ENCODE measurements at regions not wholly inside any gene's neighbourhood (a gene's known extent, or its start where the extent isn't known, plus 50 kb on each side); places are given as distances from the start of the nearest gene placed in this dataset.

DNA sequence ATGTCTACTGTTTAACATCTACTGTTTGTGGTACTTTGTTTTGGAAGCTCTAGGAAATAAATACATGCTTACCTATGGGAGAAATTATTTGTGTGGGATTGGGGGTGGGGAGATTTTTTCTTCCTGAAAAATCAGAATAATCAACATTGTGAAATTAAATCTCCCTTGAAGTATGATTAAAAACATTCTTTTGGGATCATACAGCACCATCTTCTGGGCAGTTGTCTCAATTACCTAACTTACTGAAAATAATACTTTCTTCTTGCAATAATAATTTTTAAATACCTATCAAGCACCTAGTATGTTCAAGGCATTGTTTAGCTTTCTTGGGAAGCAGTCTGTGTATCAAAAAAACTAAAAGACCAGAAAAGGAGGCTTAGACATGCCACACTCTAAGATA is 576.5 kb upstream of the ARGLU1 start:
- no peak for DNase-seq

DNA sequence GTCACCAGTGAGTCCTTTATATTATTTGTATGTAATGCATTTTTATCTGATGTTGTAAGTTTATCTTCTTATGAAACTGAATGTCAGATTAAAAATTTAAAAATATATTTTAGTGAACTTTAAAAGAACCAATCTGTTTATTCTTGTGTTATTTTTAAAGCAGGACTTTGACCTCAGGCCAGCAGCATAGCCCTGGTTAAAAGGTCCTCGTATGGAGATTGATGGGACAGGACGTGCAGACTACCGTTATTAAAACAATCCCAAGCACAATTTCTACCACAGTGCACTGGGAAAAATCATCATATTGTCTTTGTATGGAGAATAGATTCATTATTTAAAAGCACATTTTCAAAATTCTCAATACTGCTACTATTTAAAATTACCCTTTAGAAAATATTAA is 573.8 kb upstream of the ARGLU1 start:
- no peak for DNase-seq

DNA sequence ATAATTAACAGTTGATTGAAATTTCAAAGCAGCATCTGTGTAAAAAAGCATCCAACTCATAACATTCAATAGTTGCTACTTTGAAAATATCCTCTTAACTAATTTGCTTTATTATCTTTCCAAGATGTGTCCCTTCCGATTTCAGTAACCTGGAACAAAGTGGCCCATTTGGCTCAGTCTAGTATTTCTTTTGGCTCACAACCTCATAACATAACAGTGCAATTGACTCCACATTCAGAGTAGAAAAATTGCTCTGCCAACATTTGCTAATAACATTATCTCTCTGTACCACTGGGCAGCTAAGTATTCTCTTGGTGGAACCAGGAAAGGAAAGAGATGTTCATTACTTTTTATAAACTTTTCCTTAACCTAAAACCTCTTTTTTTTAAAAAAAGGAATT is 571.1 kb upstream of the ARGLU1 start:
- no peak for DNase-seq

DNA sequence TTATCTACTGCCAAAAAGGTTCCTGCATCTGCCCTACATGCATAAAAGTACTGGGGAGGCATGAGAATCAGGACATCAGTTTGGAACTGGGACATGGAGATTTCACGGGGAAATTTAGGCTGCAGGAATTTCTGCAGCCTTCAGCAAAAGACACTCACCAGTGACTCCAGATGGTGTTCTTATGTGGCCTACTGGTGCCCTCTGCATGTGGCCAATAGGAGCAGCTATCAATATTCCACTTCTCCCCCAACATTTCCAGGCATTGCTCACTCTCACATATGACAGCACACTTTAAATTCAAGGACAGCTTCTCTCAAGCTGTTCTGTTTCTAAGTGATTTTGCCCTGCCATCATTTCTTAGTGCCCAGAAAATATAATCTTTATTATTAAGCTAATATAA is 570.5 kb upstream of the ARGLU1 start:
- DNase-seq, result no peak

DNA sequence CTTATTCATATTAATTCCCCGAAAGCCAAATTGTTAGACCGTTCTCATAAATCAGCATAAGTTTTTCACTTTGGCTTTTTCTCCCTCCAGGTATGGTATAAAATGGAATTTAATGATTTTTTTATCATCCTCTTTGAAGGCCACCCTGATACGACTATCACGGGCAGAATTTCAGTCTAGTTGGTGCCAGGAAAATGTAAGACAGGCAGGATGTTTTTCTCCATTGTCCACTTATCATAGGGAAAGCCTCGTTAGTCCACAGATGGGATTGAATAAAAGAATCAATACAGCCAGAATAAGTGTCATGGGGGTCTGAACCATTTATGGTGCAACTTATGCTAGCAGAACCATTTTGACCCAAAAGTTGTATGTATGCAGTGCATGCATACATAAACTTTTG is 566.0 kb upstream of the ARGLU1 start:
- DNase-seq, result no peak

DNA sequence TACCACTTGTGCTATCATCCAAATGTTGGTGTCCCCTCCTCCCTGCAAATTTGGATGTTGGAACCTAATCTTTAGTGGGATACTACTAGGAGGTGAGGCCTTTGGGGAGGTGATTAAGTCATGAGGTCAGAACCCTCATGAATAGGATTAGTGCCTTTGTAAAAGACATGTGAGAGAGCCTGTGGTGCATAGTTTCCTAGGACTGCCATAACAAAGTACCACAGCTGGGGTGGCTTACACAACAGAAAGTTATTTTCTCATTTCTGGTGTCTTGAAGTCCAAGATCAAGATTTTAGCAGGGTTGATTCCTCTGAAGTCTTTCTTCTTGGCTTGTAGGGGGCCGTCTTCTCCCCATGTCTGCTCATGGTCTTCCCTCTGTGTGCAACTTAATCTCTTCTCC is 562.6 kb upstream of the ARGLU1 start:
- no peak for DNase-seq

DNA sequence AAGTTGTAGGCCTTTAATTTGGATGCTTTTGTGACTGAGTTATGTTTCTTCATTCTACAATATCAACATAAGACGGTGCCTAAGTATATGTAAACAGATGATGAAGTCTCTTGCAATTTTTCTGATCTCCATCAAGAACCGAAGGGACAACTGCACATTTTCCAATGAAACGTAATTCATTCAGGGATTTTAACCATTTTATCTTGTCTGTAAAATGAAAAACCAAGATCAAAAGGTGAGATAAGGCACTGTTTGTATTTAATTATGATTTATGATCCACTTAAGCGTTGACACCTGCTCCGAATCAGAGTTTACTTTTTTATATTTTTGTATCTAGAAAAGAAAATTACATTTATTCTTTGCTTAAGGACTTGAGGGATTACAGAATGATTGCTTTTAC is 556.8 kb upstream of the ARGLU1 start:
- no peak for DNase-seq

DNA sequence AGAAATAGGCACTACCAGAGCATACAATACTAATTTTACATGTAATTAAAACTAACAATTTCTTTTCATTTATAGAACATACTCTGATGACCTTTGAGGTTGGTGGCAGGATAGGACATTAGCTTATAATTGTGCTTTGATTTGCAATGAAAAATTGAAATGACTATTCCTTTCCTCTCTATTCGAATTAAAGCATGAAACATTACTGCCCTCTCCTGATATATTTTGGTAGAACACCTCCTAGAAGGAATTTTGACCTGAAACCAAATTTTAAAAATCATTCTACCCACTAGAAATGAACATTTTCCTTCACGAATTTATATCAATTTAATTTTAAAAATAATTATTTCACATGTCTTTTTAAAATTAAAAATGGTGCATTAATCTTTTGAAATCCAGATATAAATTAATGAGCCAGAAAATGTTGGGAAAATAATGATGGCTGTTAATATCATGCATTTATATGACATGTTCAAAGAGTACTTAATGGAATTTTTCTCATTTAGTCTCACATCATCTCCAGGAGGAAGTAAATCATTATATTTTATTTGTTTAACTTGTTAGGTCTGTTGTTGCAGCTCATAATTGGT is 556.3 kb upstream of the ARGLU1 start:
- DNase-seq, result no peak

DNA sequence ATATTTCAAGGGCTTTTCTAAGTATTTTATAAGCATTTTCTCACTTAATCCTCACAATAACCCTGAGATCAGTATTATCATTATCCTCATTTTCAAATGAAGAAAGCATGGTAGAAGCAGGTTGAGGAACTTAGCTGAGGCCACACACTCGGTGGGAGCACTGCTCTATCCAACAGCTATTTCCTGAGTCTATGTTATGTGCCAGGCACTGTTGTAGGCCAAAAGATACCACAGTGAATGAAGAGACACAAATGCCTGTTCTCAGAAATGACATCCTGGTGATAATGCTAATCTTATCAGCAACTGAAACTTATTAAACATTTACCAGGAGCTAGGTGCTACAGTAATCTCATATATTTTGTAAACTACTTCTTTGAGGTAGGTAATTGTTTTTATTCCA is 553.9 kb upstream of the ARGLU1 start:
- DNase-seq, result no peak

DNA sequence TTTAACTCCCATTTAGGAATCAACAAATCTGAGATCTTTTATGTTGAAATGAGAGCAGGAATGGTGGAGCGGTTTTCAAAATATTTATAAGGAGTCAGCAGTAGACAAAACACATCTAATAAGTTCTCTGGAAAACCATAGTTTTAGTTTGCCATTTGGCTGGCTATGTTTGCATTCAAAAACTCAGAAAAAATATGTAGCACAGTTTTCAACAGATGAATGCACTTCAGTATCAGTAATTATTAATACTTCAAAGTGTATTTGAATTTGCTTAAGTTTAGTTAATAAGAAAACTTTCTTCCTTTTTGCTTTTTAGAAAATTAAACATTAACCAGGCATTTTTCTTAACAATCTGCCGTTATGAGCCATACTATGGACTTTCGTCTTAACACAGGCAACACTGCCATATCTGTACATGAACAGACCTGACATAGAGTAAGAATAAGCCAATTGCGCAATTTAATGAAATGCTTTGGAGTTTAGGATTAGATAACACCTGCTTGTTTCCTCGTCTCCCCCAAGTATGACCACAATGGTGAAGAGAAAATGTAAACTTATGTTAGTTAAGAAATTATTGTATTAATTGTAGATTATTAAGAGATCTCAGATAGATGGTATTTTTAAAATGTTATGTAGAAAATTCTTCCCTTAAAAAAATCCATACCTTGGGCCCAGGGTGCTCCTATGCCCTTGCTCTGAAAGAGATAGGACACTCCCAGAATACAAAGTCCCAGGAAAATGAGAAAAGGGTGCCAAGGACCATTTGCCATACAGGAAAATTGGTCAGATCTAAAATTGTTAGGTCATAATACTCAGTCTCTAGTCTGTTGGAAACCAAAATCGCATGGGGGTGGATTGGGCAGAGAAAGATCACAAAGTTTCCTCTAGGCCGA is 552.3 kb upstream of the ARGLU1 start:
- DNase-seq, result no peak

DNA sequence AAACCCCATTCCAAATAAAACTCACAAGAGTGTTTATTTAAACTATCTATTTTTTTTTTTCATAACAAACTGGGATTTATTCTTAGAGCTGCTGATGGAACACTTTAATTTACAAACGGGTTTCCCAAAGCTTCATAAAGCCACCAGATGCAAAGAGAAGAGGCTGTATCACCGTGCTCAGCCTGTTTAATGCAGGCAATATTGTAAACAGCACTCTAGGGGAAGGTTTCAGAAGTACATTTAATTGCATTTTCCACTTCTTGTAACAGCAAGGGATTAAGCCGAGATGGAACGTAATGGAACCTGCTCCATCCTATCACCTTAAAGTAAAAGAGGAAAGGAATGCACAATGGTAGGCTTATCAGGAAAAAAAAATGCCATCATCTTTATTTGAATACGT is 550.6 kb upstream of the ARGLU1 start:
- DNase-seq, result no peak

DNA sequence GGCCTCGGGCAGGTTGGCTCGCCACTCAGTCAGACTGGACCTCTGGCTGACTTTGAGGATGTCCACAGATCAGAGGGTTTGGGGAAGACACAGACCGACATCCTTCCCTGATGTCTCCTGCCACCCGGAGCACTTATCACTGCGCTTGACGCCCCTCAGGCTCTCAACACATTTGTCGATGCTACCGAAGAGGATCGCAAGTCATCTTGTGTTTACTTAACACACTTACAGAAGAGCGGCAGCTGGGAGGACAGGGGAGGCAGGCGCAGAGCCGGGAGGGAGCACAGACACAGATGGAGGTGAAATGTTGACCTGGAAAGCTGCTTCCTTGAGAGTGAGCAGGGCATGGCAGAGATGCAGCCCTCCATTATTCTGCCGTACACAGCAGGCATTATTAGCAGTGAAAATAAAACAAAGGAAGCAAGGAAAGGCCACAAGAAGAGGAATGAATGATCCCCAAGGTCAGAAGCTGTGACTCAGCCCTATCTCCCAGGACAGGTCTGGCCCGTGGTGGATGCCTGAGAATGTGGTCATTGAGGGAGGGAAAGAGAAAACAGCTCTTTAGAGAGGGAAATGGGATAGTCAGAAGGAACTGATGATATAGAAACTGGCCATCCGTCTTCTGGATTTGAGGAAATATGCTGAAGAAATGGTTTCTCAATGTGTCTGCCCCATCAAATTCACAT is 549.5 kb upstream of the ARGLU1 start:
- DNase-seq, result no peak

DNA sequence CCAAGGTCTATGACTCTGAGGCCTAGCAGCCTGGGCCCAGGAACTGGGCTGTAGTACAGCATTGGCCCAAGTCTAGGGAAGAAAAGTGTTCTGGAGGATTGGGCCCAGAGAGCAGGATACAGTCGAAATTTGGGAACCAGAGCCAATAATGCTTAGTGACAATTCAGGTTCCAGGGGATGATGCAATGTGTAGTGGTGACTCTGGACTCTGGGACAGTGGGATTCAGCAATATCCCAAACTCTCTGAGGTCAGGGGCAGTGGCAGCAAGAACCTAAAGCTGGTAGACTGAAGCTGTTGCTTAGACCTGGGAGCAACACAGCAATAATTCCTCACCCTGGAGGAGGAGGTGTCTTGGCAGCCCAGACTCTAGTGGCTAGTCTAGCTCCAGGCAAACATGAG is 545.5 kb upstream of the ARGLU1 start:
- DNase-seq, result no peak

DNA sequence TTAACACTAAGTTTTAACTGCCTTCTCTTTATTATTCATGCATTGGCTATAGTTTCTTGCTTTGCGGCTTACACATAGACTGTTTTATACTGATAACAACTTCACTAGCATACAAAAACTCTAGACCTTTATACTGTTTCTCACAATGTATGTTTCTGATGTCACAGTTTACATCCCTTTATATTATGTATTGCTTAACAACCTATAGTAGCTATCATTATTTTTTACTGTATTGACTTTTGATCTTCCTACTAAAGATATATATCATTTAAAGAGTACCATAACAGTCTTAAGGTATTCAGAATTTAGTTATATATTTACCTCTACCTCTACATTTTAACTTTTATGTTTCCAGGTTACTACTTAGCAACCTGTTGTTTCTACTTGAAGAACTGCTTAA is 543.3 kb upstream of the ARGLU1 start:
- DNase-seq, result no peak

DNA sequence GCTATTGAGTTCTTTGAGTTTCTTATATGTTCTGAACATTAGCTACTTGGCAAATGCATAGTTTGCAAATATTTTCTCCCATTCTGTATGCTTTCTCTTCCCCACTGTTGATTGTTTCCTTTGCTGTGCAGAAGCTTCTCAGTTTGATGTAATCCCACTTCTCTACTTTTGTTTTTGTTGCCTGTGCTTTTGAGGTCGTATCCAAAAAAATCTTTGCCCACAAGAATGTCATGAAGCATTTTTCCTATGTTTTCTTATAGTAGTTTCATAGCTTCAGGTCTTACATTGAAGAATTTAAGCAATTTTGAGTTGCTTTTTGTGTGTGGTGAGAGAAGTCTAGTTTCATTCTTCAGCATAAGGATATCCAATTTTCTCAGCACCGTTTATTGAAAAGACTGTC is 536.7 kb upstream of the ARGLU1 start:
- DNase-seq, result no peak

DNA sequence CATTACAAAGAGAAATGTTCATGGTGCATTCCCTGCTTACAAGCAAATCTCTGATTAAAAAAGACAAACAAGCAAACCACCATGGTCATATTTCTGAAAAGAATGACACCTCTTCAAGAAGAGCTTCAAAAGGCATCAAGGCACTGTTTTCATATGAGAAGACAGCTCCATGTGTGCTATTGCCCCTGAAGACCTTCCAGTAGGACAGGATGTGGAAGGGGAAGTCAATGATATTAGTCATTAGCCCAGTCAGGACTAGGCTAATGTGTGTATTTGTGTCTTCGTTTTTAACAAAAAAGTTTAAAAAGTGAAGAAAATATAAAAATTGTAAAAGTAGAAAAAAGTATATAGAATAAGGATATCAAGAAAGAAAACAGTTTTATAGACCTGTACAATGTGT is 534.7 kb upstream of the ARGLU1 start:
- no peak for DNase-seq

DNA sequence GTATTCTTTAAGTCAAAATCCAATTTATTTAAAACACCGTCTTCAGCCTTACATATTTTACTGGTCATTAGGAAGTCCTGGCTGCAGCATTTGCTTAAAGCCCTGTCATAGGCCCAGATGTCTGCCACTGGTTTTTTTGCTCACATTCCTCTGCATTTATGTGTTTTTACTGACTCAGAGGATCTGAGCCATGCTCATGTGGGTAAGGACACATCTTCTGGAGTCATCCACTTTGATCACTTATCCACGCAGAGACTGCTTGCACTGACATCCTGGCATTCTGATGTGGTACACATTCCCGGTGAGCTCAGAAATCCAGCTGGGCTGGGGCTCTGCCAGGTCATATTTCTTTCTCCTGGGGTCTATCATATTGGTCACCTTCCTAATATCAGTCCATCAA is 531.7 kb upstream of the ARGLU1 start:
- no peak for DNase-seq

DNA sequence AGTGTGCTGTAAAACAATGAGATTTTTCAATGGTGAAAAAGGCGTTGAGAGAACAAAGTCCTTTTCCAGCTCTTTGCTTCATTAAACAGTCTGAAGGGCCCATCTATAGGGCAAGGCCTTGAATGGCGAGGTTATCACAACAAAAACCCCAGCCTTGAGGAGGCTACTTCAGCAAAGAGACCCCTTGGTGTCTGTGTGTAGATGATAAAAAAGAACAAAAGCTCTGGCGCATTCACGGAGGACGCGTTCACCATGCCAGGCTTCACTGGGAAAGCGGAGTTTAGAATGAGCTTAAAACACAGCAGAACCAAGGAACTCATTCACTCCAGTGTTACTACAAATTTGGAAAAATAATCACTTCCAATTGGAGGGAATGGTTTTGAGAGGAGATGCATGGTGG is 530.0 kb upstream of the ARGLU1 start:
- DNase-seq, result no peak

DNA sequence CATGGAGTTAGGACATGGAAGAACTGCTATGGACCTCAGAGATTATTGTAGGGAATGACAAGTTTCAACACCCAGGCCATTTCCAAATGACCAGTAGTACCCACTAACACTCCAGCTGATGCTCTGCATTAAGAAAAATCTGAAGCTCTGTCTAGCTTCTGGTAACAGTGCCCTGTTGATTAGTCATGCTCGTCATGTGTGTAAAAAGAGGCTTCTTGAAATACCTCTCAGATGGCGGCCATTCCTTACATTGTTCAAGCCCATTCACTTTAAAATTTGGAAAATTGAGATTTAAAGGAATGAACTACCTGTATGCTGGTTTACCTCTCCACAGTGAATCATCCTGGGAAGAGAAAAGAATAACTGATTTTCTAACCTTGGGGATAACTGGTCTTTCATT is 527.9 kb upstream of the ARGLU1 start:
- no peak for DNase-seq

DNA sequence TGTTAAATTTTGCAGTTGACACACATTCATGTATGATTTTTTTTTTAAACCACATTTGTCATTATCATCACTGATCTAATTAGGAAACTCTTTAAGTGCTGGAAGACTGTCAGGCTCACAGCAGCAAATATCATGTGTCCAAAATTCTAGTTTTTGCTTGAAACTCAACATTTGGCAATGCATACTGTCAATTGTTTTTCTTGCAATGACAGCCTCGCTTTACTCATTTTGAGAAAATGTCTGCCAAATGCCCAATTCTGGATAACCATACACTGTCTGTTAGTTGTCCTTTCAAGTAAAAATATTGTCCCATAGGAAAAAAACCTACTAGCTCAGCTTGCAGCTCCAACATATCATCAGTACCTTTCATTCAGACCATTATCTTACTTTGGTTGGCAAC is 523.9 kb upstream of the ARGLU1 start:
- no peak for DNase-seq

DNA sequence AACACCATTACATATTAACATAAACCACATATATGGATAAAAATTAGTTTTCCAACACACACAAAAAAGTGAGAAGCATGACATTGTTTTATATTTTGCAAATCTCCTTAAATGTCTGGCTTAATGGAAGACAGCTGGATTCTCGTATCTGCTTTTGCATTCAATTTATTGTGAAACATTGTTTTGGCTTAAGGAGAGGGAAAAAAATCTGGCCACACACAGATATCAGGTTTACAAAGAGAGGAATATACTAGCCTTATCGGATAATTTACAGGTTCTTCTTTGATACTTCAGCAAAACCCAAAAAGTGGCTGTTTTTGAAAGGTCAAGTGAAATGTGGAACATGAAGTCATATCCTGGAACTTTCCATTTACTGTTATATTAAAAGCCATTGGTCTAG is 523.5 kb upstream of the ARGLU1 start:
- DNase-seq, result no peak

DNA sequence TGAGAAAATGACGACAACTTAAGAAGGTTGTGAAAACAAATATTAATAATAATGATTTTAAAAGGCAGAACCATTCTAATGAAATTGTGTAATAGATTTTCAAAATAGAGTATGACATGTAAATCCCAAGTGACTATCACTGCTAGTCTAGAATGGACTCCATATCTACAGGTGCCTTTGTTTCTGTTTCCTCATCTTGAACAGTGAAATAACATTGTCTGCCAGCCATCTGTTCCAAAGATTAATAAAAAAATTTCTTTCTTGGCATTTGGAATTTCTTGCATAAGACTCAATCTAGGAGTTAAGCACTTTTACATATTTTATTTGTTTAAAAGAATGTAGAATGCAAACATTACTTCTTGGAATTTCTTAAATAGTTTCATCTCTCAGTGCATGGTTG is 520.1 kb upstream of the ARGLU1 start:
- DNase-seq, result no peak

DNA sequence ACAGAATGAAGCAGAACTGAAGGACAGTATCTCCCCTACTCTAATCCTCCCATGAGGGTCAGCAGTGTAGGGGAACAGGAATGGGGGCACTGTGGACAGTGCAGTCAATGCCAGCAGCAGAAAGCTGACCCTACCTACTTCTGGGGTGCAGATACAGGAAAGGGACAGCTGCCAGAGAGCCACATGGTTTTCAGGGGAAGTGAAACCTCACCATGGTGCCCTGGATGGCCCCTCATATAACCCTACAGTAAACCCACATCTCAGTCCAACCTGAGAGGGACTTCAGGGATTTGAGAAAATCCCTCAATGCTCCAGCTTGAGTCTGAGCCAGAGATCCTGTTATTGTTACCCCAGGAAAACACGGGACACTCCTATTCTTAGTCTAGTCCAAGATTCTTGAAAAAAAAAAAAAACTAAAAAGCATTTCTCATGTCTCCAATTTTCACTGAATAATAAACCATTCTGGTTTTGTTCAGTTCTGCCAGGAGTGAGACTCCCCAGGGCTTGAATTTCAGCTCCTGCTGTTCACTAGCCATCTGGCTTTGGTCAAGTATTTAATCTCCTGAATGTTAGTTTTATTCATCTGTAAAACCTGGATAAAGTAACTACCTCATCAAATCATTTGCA is 511.6 kb upstream of the ARGLU1 start:
- no peak for DNase-seq

DNA sequence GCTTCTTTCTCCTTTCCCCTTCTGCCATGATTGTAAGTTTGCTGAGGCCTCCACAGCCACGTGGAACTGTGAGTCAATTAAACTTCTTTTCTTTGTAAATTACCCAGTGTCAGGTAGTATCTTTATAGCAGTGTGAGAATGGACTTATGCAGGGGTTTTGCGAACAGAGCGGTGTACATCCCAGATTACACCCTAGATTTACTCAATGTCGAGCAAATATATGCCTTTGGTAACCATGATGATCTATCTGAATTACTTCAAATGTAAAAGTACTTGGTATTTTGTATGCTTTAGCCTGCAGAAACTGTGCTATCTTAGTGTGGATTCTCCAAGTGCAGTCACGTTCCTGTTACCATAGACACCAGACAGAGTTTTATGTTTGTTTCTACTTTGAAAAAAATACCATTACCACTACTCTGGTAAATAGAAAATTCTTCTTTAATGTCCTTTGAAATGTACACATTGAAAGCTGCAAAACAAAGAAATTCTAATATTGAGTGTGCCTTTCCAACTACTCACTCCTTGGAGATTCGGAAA is 510.4 kb upstream of the ARGLU1 start:
- no peak for DNase-seq

All from stimulated activated naive CD4-positive, alpha-beta T cell (primary cell).